Keratinocyte (primary cell): ENCODE measurements at regions not wholly inside any gene's neighbourhood (a gene's known extent, or its start where the extent isn't known, plus 50 kb on each side); places are given as distances from the start of the nearest gene placed in this dataset.

Experiments
- DNase-seq: peaks from one replicate; pipeline ENCODE4 v3.0.0-alpha.2; 2011; ENCODE audit warnings: low read depth, missing footprints, low spot score
- FAIRE-seq: peaks from 2 replicates; lab custom pipeline; 2011; peaks lifted over from hg19 to GRCh38; lab: Jason Lieb, UNC
- H2AFZ ChIP-seq: 2 replicates; pipeline ENCODE4 v1.6.0; 2012; ENCODE audit warnings: low read length, control low read depth, inconsistent platforms; ENCODE audit not compliant: control insufficient read depth
- H3K27ac ChIP-seq: 2 replicates; pipeline ENCODE4 v1.5.1; 2011; ENCODE audit warnings: low read length; ENCODE audit not compliant: control insufficient read depth, insufficient read depth
- H3K27me3 ChIP-seq: 3 replicates; pipeline ENCODE4 v1.6.0; 2011; ENCODE audit warnings: low read length; ENCODE audit not compliant: control insufficient read depth, insufficient read depth; ENCODE audit errors: extremely low read depth
- H3K36me3 ChIP-seq, 2 experiments: 2 replicates in 1 of 2; 3 replicates in 1 of 2; pipeline ENCODE4 v1.5.1; 2011; ENCODE audit warnings: low read length in 2 of 2, mild to moderate bottlenecking in 1 of 2; ENCODE audit not compliant: control insufficient read depth in 2 of 2, insufficient read depth in 2 of 2; ENCODE audit errors: extremely low read depth in 1 of 2
- H3K4me1 ChIP-seq: 3 replicates; pipeline ENCODE4 v1.5.1; 2011; ENCODE audit warnings: low read length; ENCODE audit not compliant: control insufficient read depth, insufficient read depth; ENCODE audit errors: extremely low read depth
- H3K4me2 ChIP-seq: 3 replicates; pipeline ENCODE4 v1.6.0; 2011; ENCODE audit warnings: low read depth, low read length; ENCODE audit not compliant: control insufficient read depth, insufficient read depth; ENCODE audit errors: extremely low read depth
- H3K4me3 ChIP-seq, 3 experiments: fragments of 200-600 bp in 1 of 3; sonication (generic) in 1 of 3; 2 replicates in 2 of 3; 3 replicates in 1 of 3; pipeline ENCODE4 v1.5.1; 2011 to 2016; ENCODE audit warnings: low read length in 3 of 3, mild to moderate bottlenecking in 3 of 3, control low read depth in 2 of 3, inconsistent platforms in 1 of 3, low read depth in 1 of 3, mixed read lengths in 1 of 3, mixed run types in 1 of 3, moderate library complexity in 1 of 3; ENCODE audit not compliant: control insufficient read depth in 2 of 3, insufficient read depth in 2 of 3; ENCODE audit errors: extremely low read depth in 1 of 3
- H3K79me2 ChIP-seq: 2 replicates; pipeline ENCODE4 v1.6.0; 2012; ENCODE audit warnings: low read length; ENCODE audit not compliant: control insufficient read depth, insufficient read depth
- H3K9ac ChIP-seq: 3 replicates; pipeline ENCODE4 v1.6.0; 2011; ENCODE audit warnings: low read length; ENCODE audit not compliant: control insufficient read depth, insufficient read depth; ENCODE audit errors: extremely low read depth
- H3K9me1 ChIP-seq: 3 replicates; pipeline ENCODE4 v1.6.0; 2011; ENCODE audit warnings: low read length; ENCODE audit not compliant: control insufficient read depth, insufficient read depth; ENCODE audit errors: extremely low read depth
- H3K9me3 ChIP-seq: 2 replicates; pipeline ENCODE4 v1.5.1; 2012; ENCODE audit warnings: low read depth, low read length; ENCODE audit not compliant: control insufficient read depth
- H4K20me1 ChIP-seq: 3 replicates; pipeline ENCODE4 v1.6.0; 2011; ENCODE audit warnings: low read length; ENCODE audit not compliant: control insufficient read depth, insufficient read depth; ENCODE audit errors: extremely low read depth
- CTCF ChIP-seq, 3 experiments: IDR thresholded peaks in 1 of 3; conservative IDR thresholded peaks in 1 of 3; optimal IDR thresholded peaks in 1 of 3; 2 replicates in 2 of 3; 3 replicates in 1 of 3; pipeline versions ENCODE3 to v1.5.1; 2011; ENCODE audit warnings: low read length in 3 of 3, mild to moderate bottlenecking in 3 of 3, moderate library complexity in 2 of 3, control low read depth in 1 of 3, inconsistent platforms in 1 of 3; ENCODE audit not compliant: insufficient read depth in 2 of 3; ENCODE audit errors: extremely low read depth in 1 of 3
- EZH2 ChIP-seq: IDR thresholded peaks from one replicate; pipeline ENCODE4 v1.6.1; 2012; ENCODE audit warnings: inconsistent platforms, mild to moderate bottlenecking, low read length, moderate library complexity
- dilution Hi-C: fragments of 300-500 bp; cut with MboI; formaldehyde crosslinking; loops from one replicate; pipeline ENCODE4 v1.7.0; 2020; ENCODE audit warnings: low sequenced_read_pairs; ENCODE audit not compliant: extremely low pct_ligation_motif_present

- Histone ChIP-seq H3K27me3 (no peaks in the 10 kb centered on the region), H3K36me3 (no peaks in the 10 kb centered on the region), H4K20me1 (no peaks in the 10 kb centered on the region), H3K27ac (no peak overlapping the region), H3K9ac (no peak overlapping the region), H3K4me1 (no peaks in the 10 kb centered on the region), H3K9me3 (no peaks in the 10 kb centered on the region), H3K9me1 (no peaks in the 10 kb centered on the region), H3K4me2 (no peak overlapping the region), H3K4me3 (no peak overlapping the region), H3K79me2 (no peaks in the 10 kb centered on the region), H2AFZ (no peak overlapping the region)
- dilution Hi-C loops, result no loop called here
- DNase-seq (no peak), FAIRE-seq (no peak)
- TF ChIP-seq CTCF (optimal IDR thresholded peaks at IDR 0.05 in 1 of 3, IDR thresholded peaks at IDR 0.05 in 1 of 3, conservative IDR thresholded peaks at IDR 0.05 in 1 of 3; ENCODE audit: extremely low read depth in 1 of 3, insufficient read depth in 2 of 3, low read length in 3 of 3), result no peak
- no peak for TF ChIP-seq EZH2
These were observed 155.1 kb upstream of the ARGLU1 start for GRCh38 chr13:106723036-106723435.

GRCh38 chr13:106722620-106723019 is 154.7 kb upstream of the ARGLU1 start:
- H3K9me3 ChIP-seq, result no peaks in the 10 kb centered on the region
- H2AFZ ChIP-seq, result no peak overlapping the region
- no peak overlapping the region for H3K27ac ChIP-seq
- FAIRE-seq (no peak), DNase-seq (no peak)
- TF ChIP-seq EZH2 (no peak), CTCF (optimal IDR thresholded peaks at IDR 0.05 in 1 of 3, IDR thresholded peaks at IDR 0.05 in 1 of 3, conservative IDR thresholded peaks at IDR 0.05 in 1 of 3; ENCODE audit: extremely low read depth in 1 of 3, insufficient read depth in 2 of 3, low read length in 3 of 3) (no peak)
- H3K9me1 ChIP-seq, result no peaks in the 10 kb centered on the region
- H3K4me1 ChIP-seq, result no peaks in the 10 kb centered on the region
- H3K36me3 ChIP-seq, result no peaks in the 10 kb centered on the region
- no peak overlapping the region for H3K9ac ChIP-seq
- H3K27me3 ChIP-seq, result no peaks in the 10 kb centered on the region
- dilution Hi-C loops, result no loop called here
- H3K4me3 ChIP-seq, result no peak overlapping the region
- no peaks in the 10 kb centered on the region for H3K79me2 ChIP-seq
- no peak overlapping the region for H3K4me2 ChIP-seq
- H4K20me1 ChIP-seq, result no peaks in the 10 kb centered on the region
